ENCODE measurements at regions not wholly inside any gene's neighbourhood (a gene's known extent, or its start where the extent isn't known, plus 50 kb on each side); places are given as distances from the start of the nearest gene placed in this dataset.

- DNase-seq (ENCODE audit: low read depth): no peak
These were observed 211.3 kb downstream of the CYP26B1 start for GRCh38 chr2:71936076-71937030.

- DNase-seq (ENCODE audit: low read depth): peak; percentile 95
These were observed 212.3 kb downstream of the CYP26B1 start for GRCh38 chr2:71935262-71935848.

GRCh38 chr2:71934595-71935261 lies 212.9 kb downstream of the CYP26B1 start:
- peak; percentile 80 for DNase-seq (ENCODE audit: low read depth)

- DNase-seq (ENCODE audit: low read depth): no peak
These were observed 213.4 kb downstream of the CYP26B1 start for GRCh38 chr2:71934320-71934593.

- peak; percentile 66 for DNase-seq (ENCODE audit: low read depth)
These were observed 214.0 kb downstream of the CYP26B1 start for GRCh38 chr2:71933467-71934319.

- no peak for DNase-seq (ENCODE audit: low read depth)
These were observed 214.7 kb downstream of the CYP26B1 start for GRCh38 chr2:71932780-71933466.

- no peak for DNase-seq (ENCODE audit: low read depth)
These were observed 215.5 kb downstream of the CYP26B1 start for GRCh38 chr2:71932037-71932779.

GRCh38 chr2:71930049-71930681 lies 217.5 kb downstream of the CYP26B1 start:
- no peak for DNase-seq (ENCODE audit: low read depth)

GRCh38 chr2:71929482-71929772 lies 218.2 kb downstream of the CYP26B1 start:
- no peak for DNase-seq (ENCODE audit: low read depth)

GRCh38 chr2:71928734-71929481 lies 218.8 kb downstream of the CYP26B1 start:
- no peak for DNase-seq (ENCODE audit: low read depth)

- no peak for DNase-seq (ENCODE audit: low read depth)
These were observed 219.6 kb downstream of the CYP26B1 start for GRCh38 chr2:71927757-71928715.

- DNase-seq (ENCODE audit: low read depth): no peak
These were observed 220.5 kb downstream of the CYP26B1 start for GRCh38 chr2:71926876-71927756.

GRCh38 chr2:71926089-71926447 lies 221.6 kb downstream of the CYP26B1 start:
- no peak for DNase-seq (ENCODE audit: low read depth)

GRCh38 chr2:71925268-71926088 lies 222.2 kb downstream of the CYP26B1 start:
- no peak for DNase-seq (ENCODE audit: low read depth)

GRCh38 chr2:71923887-71924533 lies 223.7 kb downstream of the CYP26B1 start:
- no peak for DNase-seq (ENCODE audit: low read depth)

- DNase-seq (ENCODE audit: low read depth): peak; percentile 81
These were observed 224.5 kb downstream of the CYP26B1 start for GRCh38 chr2:71923143-71923525.

All from GM04503 (cell line).